NCI-H774 (cell line): ENCODE measurements at regions not wholly inside any gene's neighbourhood (a gene's known extent, or its start where the extent isn't known, plus 50 kb on each side); places are given as distances from the start of the nearest gene placed in this dataset.

Experiments
- DNase-seq: peaks from one replicate; lab custom pipeline; 2025; lab: John Stamatoyannopoulos, UW

DNA sequence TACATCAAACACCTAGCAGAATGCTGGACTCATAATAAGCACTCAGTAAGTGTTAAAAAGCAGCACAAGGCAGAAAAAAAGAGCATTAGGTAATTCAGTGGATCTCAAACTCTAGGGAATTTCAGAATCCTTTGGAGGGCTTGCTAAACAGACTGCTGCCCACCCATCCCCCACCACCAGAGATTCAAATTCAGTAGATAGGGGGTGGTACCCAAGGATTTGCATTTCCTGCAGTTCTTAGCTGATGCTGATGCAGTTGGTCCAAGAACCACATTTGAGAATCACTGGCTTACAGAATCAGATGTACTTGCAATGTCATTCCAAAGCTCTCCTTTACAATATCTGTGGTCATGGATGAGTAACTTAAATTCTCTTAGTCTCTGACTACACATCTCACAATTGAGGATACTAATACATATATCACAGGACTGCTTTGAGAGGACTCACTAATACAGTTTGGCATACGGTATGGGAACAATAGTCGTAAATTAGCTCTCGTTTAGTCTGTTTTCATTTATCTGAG lies 664.5 kb downstream of the KCNA4 start:
- no peak for DNase-seq

DNA sequence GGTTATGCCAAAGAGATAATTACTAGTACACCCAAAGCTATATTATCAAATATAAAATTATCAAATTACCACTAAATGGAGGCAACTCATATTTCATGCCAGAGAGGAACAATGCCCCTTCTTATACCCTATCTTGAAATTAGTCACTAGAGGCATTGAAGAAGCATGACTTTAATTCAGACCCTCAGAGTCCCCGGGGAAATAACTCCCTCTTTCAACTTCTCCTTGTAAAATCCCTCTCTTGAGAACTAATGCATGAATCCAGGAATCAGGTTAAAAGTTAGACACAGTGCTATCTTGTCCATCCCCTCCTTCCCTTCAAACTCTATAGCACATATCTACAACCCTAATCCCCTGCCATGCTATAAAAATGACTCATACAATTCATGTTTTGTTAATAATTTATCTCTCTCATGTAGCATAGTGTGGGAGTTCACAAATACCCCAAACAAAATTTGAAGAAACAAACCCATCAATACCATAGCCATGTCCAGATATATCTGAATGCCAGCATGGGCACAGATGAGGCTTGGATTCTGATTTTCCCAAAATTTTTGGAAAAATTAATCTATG lies 665.4 kb downstream of the KCNA4 start:
- DNase-seq = no peak

DNA sequence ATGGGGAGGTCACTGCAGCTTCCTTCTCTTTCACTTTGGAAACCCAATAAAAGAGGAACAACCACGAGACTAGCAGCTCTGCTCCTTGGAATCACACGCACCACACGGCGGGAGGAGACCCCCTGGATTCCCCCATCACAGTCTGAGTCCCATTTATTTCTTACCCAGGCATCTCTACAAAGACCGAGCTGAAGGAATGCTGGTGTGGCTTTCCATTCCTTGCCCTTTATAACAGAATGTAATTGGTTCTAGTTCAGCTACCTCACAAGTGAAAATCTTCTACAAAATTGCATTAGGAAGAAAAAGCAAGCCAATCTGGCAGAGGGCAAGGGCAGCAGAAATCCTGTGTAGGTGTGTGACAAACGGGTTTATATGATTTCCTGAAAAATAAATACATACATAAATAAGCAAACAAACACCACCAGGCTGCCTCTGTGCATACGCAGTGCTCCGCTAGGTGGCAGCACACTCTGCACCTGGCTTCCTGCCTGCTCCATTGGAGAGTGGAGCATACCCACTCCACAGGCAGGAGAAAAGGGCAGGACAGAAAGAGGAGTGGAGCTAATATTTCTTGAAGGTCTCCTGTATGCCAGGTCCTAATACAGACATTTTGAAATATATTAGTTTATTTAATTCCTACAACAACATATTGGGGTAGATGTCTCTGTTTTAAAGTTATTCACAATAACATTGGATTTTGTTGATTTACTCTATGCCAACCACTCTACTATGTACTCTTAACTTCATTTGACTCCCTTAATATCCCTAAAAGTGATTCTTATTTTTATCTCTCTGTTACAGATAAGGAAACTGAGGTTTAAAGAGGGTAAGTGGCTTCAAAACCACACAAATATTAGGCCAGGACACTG lies 673.1 kb downstream of the KCNA4 start:
- peak; percentile 51 for DNase-seq

GRCh38 chr11:29336727-29337575 lies 679.9 kb downstream of the KCNA4 start:
- DNase-seq = no peak

DNA sequence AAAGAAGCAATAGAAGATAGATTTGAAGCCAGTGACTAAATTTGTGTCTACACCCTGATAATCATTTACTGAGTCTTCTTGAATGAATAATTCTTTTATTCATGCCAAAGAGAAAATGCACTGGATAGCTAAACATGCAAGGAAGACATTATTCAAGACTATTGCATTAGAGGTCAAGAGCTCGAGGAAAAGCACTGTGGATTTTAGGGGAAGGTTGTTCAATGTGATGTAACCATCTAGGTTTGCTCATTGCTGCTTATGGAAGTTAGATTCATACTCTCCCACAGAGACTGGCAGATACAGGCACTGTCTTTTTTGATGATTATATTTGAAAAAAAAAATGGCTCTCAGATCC lies 682.1 kb downstream of the KCNA4 start:
- no peak for DNase-seq

- peak; percentile 24 for DNase-seq
Observed at GRCh38 chr11:29333993-29334775, 682.6 kb downstream of the KCNA4 start.

- DNase-seq = no peak
Observed at GRCh38 chr11:29331451-29332010, 685.3 kb downstream of the KCNA4 start.

- DNase-seq = peak; percentile 61
Observed at GRCh38 chr11:29328961-29329441, 687.8 kb downstream of the KCNA4 start.

GRCh38 chr11:29327891-29328290 lies 688.9 kb downstream of the KCNA4 start:
- DNase-seq = no peak

GRCh38 chr11:29326757-29327156 lies 690.1 kb downstream of the KCNA4 start:
- DNase-seq = no peak

GRCh38 chr11:29324328-29324727 lies 692.5 kb downstream of the KCNA4 start:
- no peak for DNase-seq

DNA sequence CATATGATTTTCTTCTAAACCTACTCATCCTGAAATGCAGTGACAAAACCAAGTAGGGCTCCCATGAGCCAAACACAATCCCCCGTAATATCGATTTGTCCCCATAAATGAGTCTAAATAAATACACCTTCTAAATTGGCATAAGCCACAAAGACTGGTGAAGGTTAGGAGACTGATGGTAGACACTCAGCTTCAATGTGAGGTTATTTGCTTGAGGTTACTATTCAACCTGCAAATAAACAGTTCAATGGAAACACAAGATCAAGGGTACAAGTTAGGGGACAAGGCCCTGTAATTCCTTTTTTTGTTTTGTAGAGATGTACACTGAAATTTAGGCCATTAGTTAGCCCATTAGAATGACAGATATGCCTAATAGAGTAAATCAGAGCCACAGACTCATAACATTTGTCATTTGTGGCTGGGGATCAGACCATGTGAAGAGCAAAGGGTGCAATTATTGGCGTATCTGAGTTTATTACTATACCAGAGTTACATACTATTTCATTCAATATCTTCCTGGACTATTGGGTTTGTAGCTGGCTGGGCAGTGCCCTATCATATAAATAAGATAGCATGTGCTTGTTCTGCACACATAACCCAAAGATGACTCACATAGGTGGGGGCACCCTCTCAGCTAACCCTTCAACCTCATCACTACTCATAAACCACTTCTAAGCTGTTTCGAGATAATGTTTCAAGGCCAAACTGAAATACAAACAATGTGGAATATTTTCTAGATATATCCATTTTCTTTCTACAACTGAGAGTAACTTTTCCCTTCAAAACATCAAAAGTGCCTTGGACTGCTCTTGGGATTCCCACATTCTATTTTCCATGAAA lies 695.3 kb downstream of the KCNA4 start:
- DNase-seq = no peak

DNA sequence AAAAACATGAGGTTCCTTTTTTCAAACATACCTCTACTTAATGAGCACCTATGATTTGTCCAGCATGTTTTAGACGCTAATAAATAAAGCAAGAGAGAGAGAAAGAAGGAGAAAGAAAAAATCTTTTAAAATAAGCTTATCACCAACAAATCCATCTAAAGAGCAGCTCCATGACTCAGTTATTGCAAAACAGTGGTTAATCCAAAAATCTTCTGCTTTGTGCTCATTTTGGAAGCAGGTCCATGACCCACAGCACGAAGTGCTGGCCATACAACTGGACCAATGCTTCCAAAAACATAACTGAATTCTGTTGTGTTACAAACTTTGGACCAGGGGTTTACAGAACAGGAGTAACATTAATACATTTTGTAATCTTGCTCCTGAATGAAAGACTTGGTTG lies 696.6 kb downstream of the KCNA4 start:
- no peak for DNase-seq

DNA sequence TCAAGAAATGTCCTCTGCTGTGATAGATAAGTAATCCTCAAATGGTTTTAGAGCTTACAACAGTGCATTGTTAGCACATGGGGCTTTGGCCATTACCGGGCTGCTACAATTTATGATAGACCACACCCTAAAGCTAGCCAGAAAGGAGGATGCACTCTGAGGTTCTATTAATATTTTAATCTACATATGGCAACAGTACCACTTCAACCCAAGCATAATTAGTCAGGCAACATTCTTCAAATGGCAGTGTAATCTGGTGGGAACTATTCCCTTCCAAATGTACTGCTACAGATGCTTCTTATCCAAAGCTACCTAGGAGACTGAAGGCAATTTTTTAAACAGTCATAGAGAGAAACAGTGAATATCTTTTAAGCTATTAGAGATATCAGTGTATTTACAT lies 697.6 kb downstream of the KCNA4 start:
- DNase-seq = no peak

DNA sequence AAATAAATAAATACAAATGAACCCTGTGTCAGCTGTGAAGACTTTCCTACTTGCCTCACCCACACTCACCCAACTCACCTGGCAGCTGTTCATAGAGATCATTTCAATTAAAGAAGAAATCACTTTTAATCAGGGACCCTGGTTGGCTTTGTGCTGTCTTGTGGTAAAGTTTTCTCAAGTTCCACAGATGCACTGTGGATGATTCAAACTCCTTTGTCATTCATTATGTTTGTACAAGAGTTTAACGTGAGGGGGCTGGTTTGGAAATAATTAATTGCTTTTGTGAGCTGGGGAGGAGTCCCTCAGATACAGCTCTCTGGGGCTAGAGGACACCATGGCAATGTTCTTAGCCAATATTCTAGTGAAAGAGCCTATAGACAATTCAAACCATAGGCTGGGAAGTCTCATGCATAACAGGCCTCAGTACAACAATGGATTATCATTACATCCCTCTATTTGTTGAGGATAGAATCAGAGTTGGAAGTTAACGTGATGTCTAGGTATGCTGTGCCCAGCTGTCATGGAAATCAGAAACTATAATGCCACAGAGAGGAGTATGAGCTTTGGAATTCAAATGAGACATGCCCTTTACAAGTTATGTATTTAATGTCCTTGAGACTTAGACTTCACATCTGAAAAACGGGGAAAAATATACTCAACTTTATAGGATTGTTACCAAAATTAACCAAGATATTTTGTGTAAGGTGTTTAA lies 698.5 kb downstream of the KCNA4 start:
- DNase-seq = no peak

DNA sequence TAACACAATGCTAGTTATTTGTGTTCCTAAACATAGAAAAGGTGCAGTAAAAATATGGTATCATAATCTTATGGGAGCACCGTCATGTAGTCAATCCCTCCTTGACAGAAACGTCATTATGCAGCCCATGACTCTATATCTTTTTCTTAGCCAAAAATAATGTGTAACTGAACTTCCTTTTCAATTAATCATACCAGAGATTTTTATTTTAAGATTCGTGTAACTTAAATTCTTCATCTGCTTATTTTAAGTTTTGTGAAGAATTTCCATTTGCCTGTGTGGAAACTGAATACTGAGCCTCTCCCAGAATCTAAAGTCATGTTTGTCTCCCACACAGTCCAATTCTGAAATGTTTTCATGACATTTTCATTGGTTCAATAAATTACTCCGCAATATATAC lies 699.1 kb downstream of the KCNA4 start:
- no peak for DNase-seq

DNA sequence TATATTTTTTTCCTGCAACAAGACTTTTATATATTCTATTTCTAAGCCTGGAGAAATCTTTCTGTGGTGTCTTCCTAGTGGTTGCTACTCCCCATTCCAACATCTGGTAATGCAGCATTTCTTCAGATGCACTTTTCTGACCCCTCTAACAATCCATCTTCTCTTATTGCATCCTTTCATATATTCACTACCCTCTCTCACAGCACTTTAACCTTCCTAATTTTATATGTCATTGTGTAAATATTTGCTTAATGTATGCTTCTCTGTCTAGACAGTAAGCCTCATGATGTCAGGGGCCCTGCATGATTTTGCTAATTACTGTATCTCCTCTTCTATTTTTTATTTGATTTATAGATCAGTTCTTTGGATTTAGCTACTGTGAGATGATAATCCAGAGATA lies 701.6 kb downstream of the KCNA4 start:
- DNase-seq = no peak

DNA sequence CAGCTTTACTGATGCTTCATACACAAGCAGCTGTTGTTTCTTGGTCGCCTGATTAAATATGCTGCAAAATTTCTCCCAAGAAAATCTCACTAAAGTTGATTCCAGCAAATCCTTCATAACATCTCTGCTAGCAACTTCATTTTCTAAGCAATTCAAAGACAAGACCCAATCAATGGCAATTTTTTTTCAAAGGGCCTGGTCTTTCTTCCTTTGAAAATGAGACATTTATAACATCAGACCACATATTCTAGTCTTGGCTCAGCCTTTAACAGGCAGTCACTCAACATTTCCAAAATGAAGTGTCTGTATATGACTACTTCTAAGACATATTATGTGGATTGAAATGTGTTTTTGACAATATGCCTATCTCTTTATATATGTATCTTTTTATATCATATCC lies 702.6 kb downstream of the KCNA4 start:
- no peak for DNase-seq

GRCh38 chr11:29312812-29313211 lies 704.0 kb downstream of the KCNA4 start:
- DNase-seq = no peak
